H9 (cell line): ENCODE measurements at regions not wholly inside any gene's neighbourhood (a gene's known extent, or its start where the extent isn't known, plus 50 kb on each side); places are given as distances from the start of the nearest gene placed in this dataset.

Source experiments
- DNase-seq: peaks from one replicate; pipeline ENCODE4 v3.0.0-alpha.2; 2017
- H2AFZ ChIP-seq: one replicate; pipeline ENCODE4 v1.6.1; 2013; ENCODE audit warnings: mild to moderate bottlenecking, low read length, control low read depth, moderate library complexity
- H2AK5ac ChIP-seq: 2 replicates; pipeline ENCODE4 v1.6.1; 2013; ENCODE audit warnings: low read length, control low read depth, mixed read lengths; ENCODE audit not compliant: insufficient read length
- H2BK120ac ChIP-seq: one replicate; pipeline ENCODE4 v1.6.1; 2013; ENCODE audit warnings: low read depth, mild to moderate bottlenecking, low read length, control low read depth, inconsistent platforms; ENCODE audit not compliant: poor library complexity, severe bottlenecking
- H2BK12ac ChIP-seq: 2 replicates; pipeline ENCODE4 v1.6.1; 2013; ENCODE audit warnings: low read length, control low read depth, mixed read lengths, low read depth; ENCODE audit not compliant: insufficient read length
- H2BK15ac ChIP-seq: 2 replicates; pipeline ENCODE4 v1.6.1; 2013; ENCODE audit warnings: low read depth, low read length, control low read depth
- H2BK20ac ChIP-seq: one replicate; pipeline ENCODE4 v1.6.1; 2013; ENCODE audit warnings: low read depth, mild to moderate bottlenecking, low read length, control low read depth, inconsistent platforms; ENCODE audit not compliant: poor library complexity, severe bottlenecking
- H2BK5ac ChIP-seq: 2 replicates; pipeline ENCODE4 v1.6.1; 2013; ENCODE audit warnings: low read length, control low read depth, mixed read lengths; ENCODE audit not compliant: insufficient read length
- H3K14ac ChIP-seq: 2 replicates; pipeline ENCODE4 v1.6.1; 2013; ENCODE audit warnings: low read length, control low read depth; ENCODE audit not compliant: insufficient read depth
- H3K18ac ChIP-seq: 2 replicates; pipeline ENCODE4 v1.6.1; 2013; ENCODE audit warnings: low read depth, mild to moderate bottlenecking, mixed read lengths, low read length, control low read depth; ENCODE audit not compliant: insufficient read length
- H3K23ac ChIP-seq: 2 replicates; pipeline ENCODE4 v1.6.1; 2013; ENCODE audit warnings: low read length, control low read depth, mixed read lengths, low read depth; ENCODE audit not compliant: insufficient read length
- H3K23me2 ChIP-seq: 2 replicates; pipeline ENCODE4 v1.6.1; 2013; ENCODE audit warnings: low read depth, mild to moderate bottlenecking, mixed read lengths, low read length, control low read depth; ENCODE audit not compliant: insufficient read length, poor library complexity, severe bottlenecking
- H3K27ac ChIP-seq: 2 replicates; pipeline ENCODE4 v1.5.1; 2013; ENCODE audit warnings: low read length, control low read depth, mixed read lengths, low read depth; ENCODE audit not compliant: insufficient read length
- H3K27me3 ChIP-seq: 2 replicates; pipeline ENCODE4 v1.6.1; 2013; ENCODE audit warnings: low read length, control low read depth, inconsistent platforms; ENCODE audit not compliant: insufficient read depth
- H3K4ac ChIP-seq: 2 replicates; pipeline ENCODE4 v1.6.1; 2013; ENCODE audit warnings: low read depth, mild to moderate bottlenecking, control low read depth, inconsistent platforms, low read length, moderate library complexity
- H3K4me1 ChIP-seq: 2 replicates; pipeline ENCODE4 v1.6.1; 2013; ENCODE audit warnings: low read length, control low read depth, inconsistent platforms; ENCODE audit not compliant: insufficient read depth
- H3K4me2 ChIP-seq: 2 replicates; pipeline ENCODE4 v1.6.1; 2013; ENCODE audit warnings: low read length, control low read depth, mixed read lengths; ENCODE audit not compliant: insufficient read length, insufficient read depth
- H3K56ac ChIP-seq: 2 replicates; pipeline ENCODE4 v1.6.1; 2013; ENCODE audit warnings: low read depth, mild to moderate bottlenecking, mixed read lengths, low read length, control low read depth; ENCODE audit not compliant: insufficient read length
- H3K79me1 ChIP-seq: 2 replicates; pipeline ENCODE4 v1.6.1; 2013; ENCODE audit warnings: low read depth, mild to moderate bottlenecking, moderate library complexity, low read length, control low read depth, inconsistent platforms; ENCODE audit not compliant: insufficient read depth, poor library complexity, severe bottlenecking
- H3K79me2 ChIP-seq: 2 replicates; pipeline ENCODE4 v1.6.1; 2013; ENCODE audit warnings: low read length, control low read depth, inconsistent platforms; ENCODE audit not compliant: insufficient read depth
- H3K9ac ChIP-seq: 2 replicates; pipeline ENCODE4 v1.6.1; 2013; ENCODE audit warnings: low read length, control low read depth, mixed read lengths; ENCODE audit not compliant: insufficient read length; ENCODE audit errors: extremely low read depth
- H3K9me3 ChIP-seq: one replicate; pipeline ENCODE4 v1.6.1; 2013; ENCODE audit warnings: low read depth, low read length, inconsistent platforms; ENCODE audit not compliant: control insufficient read depth
- H3T11ph ChIP-seq: one replicate; pipeline ENCODE4 v1.6.1; 2013; ENCODE audit warnings: mild to moderate bottlenecking, low read length, control low read depth, inconsistent platforms
- H4K20me1 ChIP-seq: one replicate; pipeline ENCODE4 v1.6.1; 2013; ENCODE audit not compliant: control insufficient read depth, insufficient read length, insufficient read depth
- H4K5ac ChIP-seq: 2 replicates; pipeline ENCODE4 v1.6.1; 2013; ENCODE audit warnings: low read depth, mild to moderate bottlenecking, mixed read lengths, low read length, control low read depth; ENCODE audit not compliant: insufficient read length
- H4K8ac ChIP-seq: replicated peaks from 2 replicates; pipeline ENCODE4 v1.6.1; 2013; ENCODE audit warnings: low read length, control low read depth, mixed read lengths, low read depth; ENCODE audit not compliant: insufficient read length
- H4K91ac ChIP-seq: 2 replicates; pipeline ENCODE4 v1.6.1; 2013; ENCODE audit warnings: low read depth, mild to moderate bottlenecking, moderate library complexity, mixed read lengths, low read length, control low read depth; ENCODE audit not compliant: insufficient read length
- H3K27ac Mint-ChIP-seq, 3 experiments: 2 replicates in 2 of 3; 3 replicates in 1 of 3; pipeline ENCODE4 v1.8.0; 2020 to 2021; ENCODE audit warnings: mixed read lengths in 3 of 3, mild to moderate bottlenecking in 1 of 3, moderate library complexity in 1 of 3
- H3K27me3 Mint-ChIP-seq: 2 replicates; pipeline ENCODE4 v1.8.0; 2021; ENCODE audit warnings: low read depth, mild to moderate bottlenecking, moderate library complexity, mixed read lengths
- H3K36me3 Mint-ChIP-seq, 3 experiments: 2 replicates in 2 of 3; 3 replicates in 1 of 3; pipeline ENCODE4 v1.8.0; 2020 to 2021; ENCODE audit warnings: low read depth in 3 of 3, mixed read lengths in 3 of 3; ENCODE audit not compliant: insufficient read depth in 1 of 3
- H3K4me1 Mint-ChIP-seq, 2 experiments: 2 replicates each; pipeline ENCODE4 v1.8.0; 2020; ENCODE audit warnings: mixed read lengths in 2 of 2
- H3K4me3 Mint-ChIP-seq, 2 experiments: 2 replicates in 1 of 2; 3 replicates in 1 of 2; pipeline ENCODE4 v1.8.0; 2020 to 2021; ENCODE audit warnings: mild to moderate bottlenecking in 2 of 2, mixed read lengths in 2 of 2, moderate library complexity in 1 of 2
- H3K9me3 Mint-ChIP-seq, 2 experiments: 2 replicates in 1 of 2; 3 replicates in 1 of 2; pipeline ENCODE4 v1.8.0; 2020; ENCODE audit warnings: mild to moderate bottlenecking in 2 of 2, mixed read lengths in 2 of 2, moderate library complexity in 1 of 2
- whole genome bisulfite sequencing: extraction: QIAGEN DNeasy Blood & Tissue Kit; methylation state at CpG from one replicate; pipeline ENCODE4 v1.1.7; 2013; ENCODE audit warnings: missing lambda C conversion rate, low lambda C conversion rate, mixed read lengths; ENCODE audit not compliant: insufficient read length; ENCODE audit errors: extremely low coverage; 5-methylcytosine and 5-hydroxymethylcytosine counted together
- TF ChIP-seq, protein P1 (sequence below): fragments of 200-600 bp; sonication (generic); conservative IDR thresholded peaks from 3 replicates; pipeline ENCODE4 v1.8.0; 2021; ENCODE audit warnings: antibody characterized with exemption, mild to moderate bottlenecking

DNA sequence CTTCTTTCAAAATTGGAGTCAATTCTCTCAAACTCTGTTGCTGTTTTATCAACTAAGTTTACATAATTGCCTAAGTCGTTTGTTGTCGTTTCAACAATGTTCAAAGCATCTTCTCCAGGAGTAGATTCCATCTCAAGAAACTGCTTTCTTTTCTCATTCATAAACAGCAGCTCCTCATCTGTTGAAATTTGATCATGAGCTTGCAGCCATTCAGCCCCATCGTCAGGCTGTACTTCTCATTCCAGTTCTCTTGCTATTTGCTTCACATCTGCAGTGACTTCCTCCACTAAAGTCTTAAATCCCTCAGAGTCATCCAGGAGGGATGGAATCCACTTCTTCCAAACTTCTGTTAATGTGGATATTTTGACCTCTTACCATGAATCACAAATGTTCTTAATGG lies 230.6 kb downstream of the IRF8 start:
- Histone ChIP-seq H4K20me1 (no peaks in the 10 kb centered on the region), H2BK20ac (no peak overlapping the region), H4K91ac (no peak overlapping the region), H4K5ac (no peak overlapping the region), H3K27me3 (no peaks in the 10 kb centered on the region), H2BK15ac (no peak overlapping the region), H3K9me3 (no peaks in the 10 kb centered on the region), H3K4ac (no peak overlapping the region), H2BK5ac (no peak overlapping the region), H2BK120ac (no peak overlapping the region), H2BK12ac (no peak overlapping the region), H3K27ac (no peak overlapping the region), H2AK5ac (no peak overlapping the region), H3K4me2 (no peak overlapping the region), H2AFZ (no peak overlapping the region), H4K8ac (no peak overlapping the region), H3K56ac (no peak overlapping the region), H3K23me2 (no peaks in the 10 kb centered on the region), H3T11ph (no peak overlapping the region), H3K23ac (no peak overlapping the region), H3K14ac (no peak overlapping the region), H3K9ac (no peak overlapping the region), H3K4me1 (no peaks in the 10 kb centered on the region), H3K18ac (no peak overlapping the region), H3K79me1 (no peaks in the 10 kb centered on the region), H3K79me2 (no peaks in the 10 kb centered on the region)
- no peaks in the 10 kb centered on the region for H3K36me3 Mint-ChIP-seq
- TF ChIP-seq, protein P1, sequence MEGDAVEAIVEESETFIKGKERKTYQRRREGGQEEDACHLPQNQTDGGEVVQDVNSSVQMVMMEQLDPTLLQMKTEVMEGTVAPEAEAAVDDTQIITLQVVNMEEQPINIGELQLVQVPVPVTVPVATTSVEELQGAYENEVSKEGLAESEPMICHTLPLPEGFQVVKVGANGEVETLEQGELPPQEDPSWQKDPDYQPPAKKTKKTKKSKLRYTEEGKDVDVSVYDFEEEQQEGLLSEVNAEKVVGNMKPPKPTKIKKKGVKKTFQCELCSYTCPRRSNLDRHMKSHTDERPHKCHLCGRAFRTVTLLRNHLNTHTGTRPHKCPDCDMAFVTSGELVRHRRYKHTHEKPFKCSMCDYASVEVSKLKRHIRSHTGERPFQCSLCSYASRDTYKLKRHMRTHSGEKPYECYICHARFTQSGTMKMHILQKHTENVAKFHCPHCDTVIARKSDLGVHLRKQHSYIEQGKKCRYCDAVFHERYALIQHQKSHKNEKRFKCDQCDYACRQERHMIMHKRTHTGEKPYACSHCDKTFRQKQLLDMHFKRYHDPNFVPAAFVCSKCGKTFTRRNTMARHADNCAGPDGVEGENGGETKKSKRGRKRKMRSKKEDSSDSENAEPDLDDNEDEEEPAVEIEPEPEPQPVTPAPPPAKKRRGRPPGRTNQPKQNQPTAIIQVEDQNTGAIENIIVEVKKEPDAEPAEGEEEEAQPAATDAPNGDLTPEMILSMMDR, result no peak
- no CpG with 5 or more reads among the region's 3 CpGs for WGBS
- H3K4me3 Mint-ChIP-seq, result no peak overlapping the region
- no peak overlapping the region for H3K27ac Mint-ChIP-seq
- DNase-seq, result no peak
- H3K4me1 Mint-ChIP-seq, result peaks cover 0 to 4% of the 10 kb centered on the region in 2 experiments; a peak in 1 of 4 replicates
- H3K27me3 Mint-ChIP-seq, result peaks cover 7% of the 10 kb centered on the region
- no peaks in the 10 kb centered on the region for H3K9me3 Mint-ChIP-seq
